Effector memory CD8-positive, alpha-beta T cell (primary cell): ENCODE measurements at regions not wholly inside any gene's neighbourhood (a gene's known extent, or its start where the extent isn't known, plus 50 kb on each side); places are given as distances from the start of the nearest gene placed in this dataset.
"Not testable (repeated sequence)": the region's sequence is repeated elsewhere in the genome, so short reads cannot be mapped to it uniquely, and the experiment has no call there.

Experiments used
- ATAC-seq: fragments of 150-1000 bp; cut with Tn5 transposase; replicated peaks from 2 replicates; pipeline ENCODE4 v1.10.0; 2021; ENCODE audit warnings: mild to moderate bottlenecking, moderate library complexity
- DNase-seq, 3 experiments: peaks; one replicate each; pipeline ENCODE4 v3.0.0; 2021
- H3K27ac Mint-ChIP-seq, 2 donors: one replicate each; pipeline ENCODE4 v1.8.0; 2022; ENCODE audit warnings: mild to moderate bottlenecking in 2 of 2, mixed read lengths in 2 of 2, moderate library complexity in 2 of 2
- H3K27me3 Mint-ChIP-seq, 2 donors: one replicate each; pipeline ENCODE4 v1.8.0; 2022; ENCODE audit warnings: mixed read lengths in 2 of 2
- H3K36me3 Mint-ChIP-seq: one replicate; pipeline ENCODE4 v1.8.0; 2022; ENCODE audit warnings: mild to moderate bottlenecking, moderate library complexity, mixed read lengths; ENCODE audit not compliant: insufficient read depth
- H3K4me1 Mint-ChIP-seq, 2 donors: one replicate each; pipeline ENCODE4 v1.8.0; 2022; ENCODE audit warnings: low read depth in 2 of 2, mixed read lengths in 2 of 2
- H3K4me3 Mint-ChIP-seq, 2 donors: one replicate each; pipeline ENCODE4 v1.8.0; 2022; ENCODE audit warnings: mild to moderate bottlenecking in 2 of 2, mixed read lengths in 2 of 2, moderate library complexity in 2 of 2
- H3K9me3 Mint-ChIP-seq, 2 donors: one replicate each; pipeline ENCODE4 v1.8.0; 2022; ENCODE audit warnings: mixed read lengths in 2 of 2

DNA sequence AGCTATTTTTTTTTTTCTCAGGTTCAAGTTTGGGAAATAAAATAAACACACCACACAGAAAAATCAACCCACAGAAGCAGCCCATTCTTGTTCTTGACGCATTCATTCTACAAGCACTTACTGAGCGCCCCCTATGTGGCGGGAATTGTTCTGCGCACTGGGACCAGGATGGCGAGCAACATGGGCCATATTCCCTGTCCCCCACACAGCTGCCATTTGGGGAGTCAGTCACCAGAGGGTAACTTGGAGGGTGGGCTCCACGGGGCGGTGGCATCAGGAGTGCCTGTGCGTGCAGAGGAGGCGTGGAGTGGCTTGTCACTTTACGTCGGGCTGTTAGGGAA lies 185.0 kb upstream of the PDE10A start:
- peaks cover 55 to 82% of the 10 kb centered on the region in 2 donors for H3K27me3 Mint-ChIP-seq
- H3K4me1 Mint-ChIP-seq = peaks cover 0 to 6% of the 10 kb centered on the region in 2 donors
- ATAC-seq (no peak), DNase-seq (no peak)
- peaks cover 2% of the 10 kb centered on the region for H3K36me3 Mint-ChIP-seq
- H3K27ac Mint-ChIP-seq = no peak overlapping the region
- H3K9me3 Mint-ChIP-seq = no peaks in the 10 kb centered on the region
- H3K4me3 Mint-ChIP-seq = no peak overlapping the region

DNA sequence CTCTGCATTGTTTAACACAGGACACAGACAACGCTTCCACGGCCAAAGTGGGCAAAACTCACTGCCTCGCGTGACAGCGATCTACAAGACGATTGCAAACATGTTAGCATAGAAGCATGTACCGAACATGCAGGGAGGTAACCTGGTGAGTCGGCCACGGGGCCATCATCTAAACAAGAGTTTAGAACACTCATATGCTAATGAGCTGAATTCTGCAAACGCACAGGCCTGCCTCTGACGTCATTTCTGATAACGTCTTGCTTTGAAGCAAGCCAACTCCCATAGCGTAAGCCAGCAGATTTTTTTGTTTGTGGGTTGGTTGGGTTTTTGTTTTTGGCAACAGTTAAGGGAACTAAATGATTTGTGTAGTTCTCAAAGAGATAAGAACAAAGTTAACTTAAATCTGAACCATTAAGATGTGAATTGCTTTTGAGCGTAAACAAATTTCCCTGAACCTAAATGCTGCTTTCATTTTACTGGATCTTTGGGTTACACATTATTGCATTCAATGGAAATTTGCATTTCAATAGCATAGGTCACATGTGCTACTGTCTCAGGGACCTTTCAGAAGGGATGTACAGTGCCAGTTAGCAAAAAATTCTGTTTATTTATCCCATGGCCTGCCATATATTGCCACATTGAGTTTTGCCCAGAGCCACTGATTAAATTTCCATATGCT lies 184.5 kb upstream of the PDE10A start:
- H3K36me3 Mint-ChIP-seq = peaks cover 2% of the 10 kb centered on the region
- ATAC-seq = no peak
- peaks cover 50 to 82% of the 10 kb centered on the region in 2 donors for H3K27me3 Mint-ChIP-seq
- H3K9me3 Mint-ChIP-seq = no peaks in the 10 kb centered on the region
- no peak overlapping the region for H3K27ac Mint-ChIP-seq
- no peak for DNase-seq
- peaks cover 0 to 6% of the 10 kb centered on the region in 2 donors for H3K4me1 Mint-ChIP-seq
- no peak overlapping the region for H3K4me3 Mint-ChIP-seq

DNA sequence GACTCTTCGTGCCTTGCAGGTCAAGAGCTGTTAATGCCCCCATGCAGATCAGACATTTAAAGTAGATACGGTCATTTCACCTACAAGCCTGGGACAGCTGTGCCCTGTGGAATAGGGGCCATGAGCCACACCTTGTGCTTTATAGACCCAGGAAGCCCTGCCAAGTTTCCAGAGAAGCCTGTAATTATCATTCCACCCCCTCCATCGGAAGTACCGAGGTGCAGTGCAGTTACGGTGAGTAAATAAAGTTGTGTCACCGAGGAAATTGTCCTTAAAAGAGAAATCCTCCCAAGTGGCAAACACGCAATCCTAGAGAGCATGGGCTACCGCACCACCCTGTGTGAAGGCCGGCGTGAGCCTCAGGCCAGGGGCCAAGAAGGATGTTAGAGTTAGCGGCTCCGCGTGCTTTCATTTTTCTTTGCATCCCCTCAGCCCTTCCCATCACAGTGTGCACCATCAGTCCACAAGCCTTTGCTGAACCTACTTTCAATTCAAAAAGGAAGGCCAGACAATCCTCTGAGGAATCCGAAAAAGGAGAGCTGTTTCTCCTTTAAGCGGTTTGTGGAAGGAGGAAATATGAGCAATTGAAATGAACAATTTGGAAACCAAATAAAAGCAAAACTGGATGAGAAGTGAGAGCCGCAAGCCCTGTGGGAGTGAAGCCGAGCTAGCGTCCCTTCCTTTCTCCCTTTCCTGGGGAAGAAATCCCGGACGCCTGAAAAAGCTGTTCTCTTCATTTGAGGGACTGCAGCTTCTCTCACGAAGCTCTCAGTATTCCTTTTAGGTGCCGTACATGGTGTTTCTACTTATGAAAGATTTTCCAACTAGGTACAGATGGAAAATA lies 183.3 kb upstream of the PDE10A start:
- peaks cover 0 to 6% of the 10 kb centered on the region in 2 donors for H3K4me1 Mint-ChIP-seq
- ATAC-seq (no peak), DNase-seq (no peak)
- no peaks in the 10 kb centered on the region for H3K9me3 Mint-ChIP-seq
- no peak overlapping the region for H3K4me3 Mint-ChIP-seq
- no peak overlapping the region for H3K27ac Mint-ChIP-seq
- peaks cover 49 to 73% of the 10 kb centered on the region in 2 donors for H3K27me3 Mint-ChIP-seq
- peaks cover 2% of the 10 kb centered on the region for H3K36me3 Mint-ChIP-seq

DNA sequence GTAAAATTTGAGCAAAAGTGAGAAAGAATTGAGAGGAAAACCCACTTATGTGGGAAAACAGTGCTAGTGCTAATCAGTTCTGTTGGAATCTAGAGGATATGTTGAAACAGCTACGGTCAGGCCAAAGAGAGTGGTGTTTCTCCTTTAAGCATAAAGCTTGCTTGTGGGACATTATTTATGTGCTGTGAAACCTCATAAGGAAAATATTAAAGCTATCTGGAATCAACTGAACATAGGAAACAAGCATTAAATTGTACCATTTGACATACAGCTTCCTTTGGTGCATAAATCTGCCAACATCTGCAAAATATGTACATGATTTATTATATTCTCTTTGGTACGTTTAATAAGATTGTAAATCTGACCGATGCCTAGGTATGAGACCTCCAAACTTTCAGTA lies 182.5 kb upstream of the PDE10A start:
- DNase-seq (no peak), ATAC-seq (no peak)
- Mint-ChIP-seq H3K27me3 (peaks cover 48 to 65% of the 10 kb centered on the region in 2 donors), H3K9me3 (no peaks in the 10 kb centered on the region), H3K27ac (no peak overlapping the region), H3K36me3 (peaks cover 2% of the 10 kb centered on the region), H3K4me1 (peaks cover 0 to 6% of the 10 kb centered on the region in 2 donors), H3K4me3 (no peak overlapping the region)

GRCh38 chr6:165844801-165845364 lies 181.8 kb upstream of the PDE10A start:
- ATAC-seq (no peak), DNase-seq (no peak)
- peaks cover 46 to 65% of the 10 kb centered on the region in 2 donors for H3K27me3 Mint-ChIP-seq
- H3K9me3 Mint-ChIP-seq = no peaks in the 10 kb centered on the region
- H3K4me3 Mint-ChIP-seq = no peak overlapping the region
- peaks cover 0 to 4% of the 10 kb centered on the region in 2 donors for H3K4me1 Mint-ChIP-seq
- H3K36me3 Mint-ChIP-seq = peaks cover 2% of the 10 kb centered on the region
- no peak overlapping the region for H3K27ac Mint-ChIP-seq

DNA sequence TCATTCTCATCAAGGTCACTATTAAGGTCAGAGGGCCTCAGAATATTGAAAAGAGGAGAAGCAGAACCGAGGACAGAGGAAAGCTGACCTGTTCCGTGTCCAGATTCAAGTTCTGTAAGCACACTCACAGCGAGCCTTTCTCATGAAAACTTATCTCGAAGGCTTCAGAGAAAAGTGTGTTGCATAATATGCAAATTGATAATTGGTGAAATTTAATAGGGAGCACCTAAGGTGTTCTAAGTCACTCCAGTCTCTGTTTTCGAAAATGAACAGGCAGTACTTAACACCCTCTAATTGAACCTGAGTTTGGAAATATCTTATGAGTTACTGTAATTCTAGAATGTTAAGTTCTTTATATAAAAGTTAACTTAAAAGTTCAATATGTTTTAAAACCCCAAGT lies 181.2 kb upstream of the PDE10A start:
- peaks cover 45 to 65% of the 10 kb centered on the region in 2 donors for H3K27me3 Mint-ChIP-seq

GRCh38 chr6:165843568-165844113 lies 180.6 kb upstream of the PDE10A start:
- H3K27ac Mint-ChIP-seq = no peak overlapping the region
- peaks cover 46 to 67% of the 10 kb centered on the region in 2 donors for H3K27me3 Mint-ChIP-seq
- DNase-seq = no peak
- H3K36me3 Mint-ChIP-seq = no peaks in the 10 kb centered on the region
- H3K9me3 Mint-ChIP-seq = peaks cover 0 to 3% of the 10 kb centered on the region in 2 donors
- no peak overlapping the region for H3K4me3 Mint-ChIP-seq
- no peaks in the 10 kb centered on the region for H3K4me1 Mint-ChIP-seq
- ATAC-seq = no peak

More for the DNA sequence above, 181.2 kb upstream of the PDE10A start:
- H3K4me1 Mint-ChIP-seq = no peaks in the 10 kb centered on the region
- H3K27ac Mint-ChIP-seq = no peak overlapping the region
- ATAC-seq = no peak
- no peak overlapping the region for H3K4me3 Mint-ChIP-seq
- no peaks in the 10 kb centered on the region for H3K36me3 Mint-ChIP-seq
- DNase-seq = no peak
- peaks cover 0 to 3% of the 10 kb centered on the region in 2 donors for H3K9me3 Mint-ChIP-seq

- H3K9me3 Mint-ChIP-seq = peaks cover 0 to 3% of the 10 kb centered on the region in 2 donors
- no peak for DNase-seq
- H3K27ac Mint-ChIP-seq = no peak overlapping the region
- no peak for ATAC-seq
- peaks cover 49 to 66% of the 10 kb centered on the region in 2 donors for H3K27me3 Mint-ChIP-seq
- no peaks in the 10 kb centered on the region for H3K36me3 Mint-ChIP-seq
- no peaks in the 10 kb centered on the region for H3K4me1 Mint-ChIP-seq
- no peak overlapping the region for H3K4me3 Mint-ChIP-seq
These were observed 180.1 kb upstream of the PDE10A start for GRCh38 chr6:165843121-165843520.

DNA sequence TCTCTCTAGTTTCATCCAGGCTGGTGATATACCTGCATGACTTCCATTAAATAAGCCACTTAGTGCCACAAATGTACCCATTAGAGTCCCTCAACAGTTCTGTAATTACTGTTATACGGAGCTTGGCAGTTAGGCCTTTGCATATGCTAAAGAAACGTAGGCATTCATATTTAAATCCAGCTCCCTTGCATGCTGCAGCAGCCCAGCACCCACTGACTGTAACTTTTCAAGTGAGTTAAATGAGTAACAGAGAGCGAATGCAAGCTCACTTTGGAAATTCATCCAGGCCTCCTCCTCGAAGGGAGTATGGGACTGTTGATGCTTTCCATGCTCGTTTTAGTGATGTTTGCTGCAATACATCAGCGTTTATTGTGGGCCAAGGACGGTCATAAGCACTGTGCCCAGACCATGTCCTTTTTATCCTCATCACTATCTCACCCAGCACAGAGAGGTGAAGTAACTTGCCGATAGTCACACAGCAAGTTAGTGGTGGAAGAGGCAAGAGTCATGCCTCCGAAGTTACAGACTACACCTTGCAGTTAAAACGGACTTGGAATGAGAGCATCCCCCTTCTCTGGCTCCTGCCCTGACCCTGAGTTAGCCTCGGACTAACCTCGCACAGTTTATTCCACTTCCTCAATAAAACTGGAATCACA lies 179.4 kb upstream of the PDE10A start:
- Mint-ChIP-seq H3K9me3 (peaks cover 0 to 3% of the 10 kb centered on the region in 2 donors), H3K27me3 (peaks cover 49 to 59% of the 10 kb centered on the region in 2 donors), H3K4me3 (no peak overlapping the region), H3K27ac (no peak overlapping the region), H3K36me3 (no peaks in the 10 kb centered on the region), H3K4me1 (no peaks in the 10 kb centered on the region)
- ATAC-seq (no peak), DNase-seq (no peak)

GRCh38 chr6:165841153-165841558 lies 178.1 kb upstream of the PDE10A start:
- Mint-ChIP-seq H3K36me3 (no peaks in the 10 kb centered on the region), H3K27me3 (peaks cover 40 to 53% of the 10 kb centered on the region in 2 donors), H3K9me3 (peaks cover 0 to 6% of the 10 kb centered on the region in 2 donors)

GRCh38 chr6:165837948-165838745 lies 175.1 kb upstream of the PDE10A start:
- Mint-ChIP-seq H3K4me3 (no peak overlapping the region), H3K27me3 (peaks cover 26 to 55% of the 10 kb centered on the region in 2 donors), H3K36me3 (no peaks in the 10 kb centered on the region), H3K4me1 (no peaks in the 10 kb centered on the region), H3K27ac (no peak overlapping the region), H3K9me3 (peaks cover 0 to 8% of the 10 kb centered on the region in 2 donors)
- no peak for ATAC-seq
- no peak for DNase-seq

More at GRCh38 chr6:165841153-165841558, 178.1 kb upstream of the PDE10A start:
- H3K4me3 Mint-ChIP-seq = no peak overlapping the region
- ATAC-seq = no peak
- no peak overlapping the region for H3K27ac Mint-ChIP-seq
- H3K4me1 Mint-ChIP-seq = no peaks in the 10 kb centered on the region
- no peak for DNase-seq

- not testable (repeated sequence) for H3K36me3 Mint-ChIP-seq, H3K27ac Mint-ChIP-seq, ATAC-seq, H3K9me3 Mint-ChIP-seq, H3K4me3 Mint-ChIP-seq, H3K4me1 Mint-ChIP-seq, DNase-seq
- H3K27me3 Mint-ChIP-seq = peaks cover 24 to 58% of the 10 kb centered on the region in 2 donors
These were observed 173.6 kb upstream of the PDE10A start for GRCh38 chr6:165836648-165837047.
